ENCODE measurements at regions not wholly inside any gene's neighbourhood (a gene's known extent, or its start where the extent isn't known, plus 50 kb on each side); places are given as distances from the start of the nearest gene placed in this dataset.

- H3K4me1 ChIP-seq (ENCODE audit: insufficient read depth, low read length, poor library complexity, severe bottlenecking): no peaks in the 10 kb centered on the region
- H3K27me3 ChIP-seq (replicated peaks; ENCODE audit: insufficient read depth, low read depth, low read length, poor library complexity): no peaks in the 10 kb centered on the region
- H3K36me3 ChIP-seq (ENCODE audit: insufficient read depth, low read length, poor library complexity, severe bottlenecking): no peaks in the 10 kb centered on the region
- intact Hi-C loops (cut with micrococcal nuclease; ENCODE audit: unreplicated experiment): no loop called here
- BruUV-seq (replicated peaks): no TSS peak
- TF ChIP-seq CTCF (conservative IDR thresholded peaks at IDR 0.05; ENCODE audit: low read depth, low read length) (no peak), EZH2 (IDR thresholded peaks at IDR 0.05; ENCODE audit: borderline replicate concordance, low read depth, low read length, poor library complexity, severe bottlenecking) (no peak)
- CTCF ChIA-PET: interaction anchor here (0.7 kb wide), 1 partner anchor 350 kb away, joined by 3 read pairs; no protein-coding TSS in a partner anchor
- H3K27ac ChIP-seq (ENCODE audit: low read depth, low read length, poor library complexity, severe bottlenecking): no peak overlapping the region
- DNase-seq (ENCODE audit: low spot score): no peak
- no peaks in the 10 kb centered on the region for H3K9me3 ChIP-seq (ENCODE audit: low read depth, low read length, poor library complexity, severe bottlenecking)
- no peak overlapping the region for H3K4me3 ChIP-seq (ENCODE audit: low read depth, low read length, poor library complexity, severe bottlenecking)
- POLR2A ChIA-PET (ENCODE audit: low non-redundant PET): no interaction called here
Observed at GRCh38 chr12:15037091-15037687, 64.3 kb downstream of the PDE6H start.

- H3K27ac ChIP-seq (ENCODE audit: low read depth, low read length, poor library complexity, severe bottlenecking): no peak overlapping the region
- DNase-seq (ENCODE audit: low spot score): no peak
- H3K4me3 ChIP-seq (ENCODE audit: low read depth, low read length, poor library complexity, severe bottlenecking): no peak overlapping the region
- no peaks in the 10 kb centered on the region for H3K9me3 ChIP-seq (ENCODE audit: low read depth, low read length, poor library complexity, severe bottlenecking)
- CTCF ChIA-PET: no interaction called here
- intact Hi-C loops (cut with micrococcal nuclease; ENCODE audit: unreplicated experiment): no loop called here
- TF ChIP-seq EZH2 (IDR thresholded peaks at IDR 0.05; ENCODE audit: borderline replicate concordance, low read depth, low read length, poor library complexity, severe bottlenecking): no peak
- TF ChIP-seq CTCF (conservative IDR thresholded peaks at IDR 0.05; ENCODE audit: low read depth, low read length): no peak
- H3K27me3 ChIP-seq (replicated peaks; ENCODE audit: insufficient read depth, low read depth, low read length, poor library complexity): no peaks in the 10 kb centered on the region
- POLR2A ChIA-PET (ENCODE audit: low non-redundant PET): no interaction called here
- no TSS peak for BruUV-seq (replicated peaks)
- no peaks in the 10 kb centered on the region for H3K36me3 ChIP-seq (ENCODE audit: insufficient read depth, low read length, poor library complexity, severe bottlenecking)
- H3K4me1 ChIP-seq (ENCODE audit: insufficient read depth, low read length, poor library complexity, severe bottlenecking): no peaks in the 10 kb centered on the region
Observed at GRCh38 chr12:15038137-15038536, 65.3 kb downstream of the PDE6H start.

- H3K27ac ChIP-seq (ENCODE audit: low read depth, low read length, poor library complexity, severe bottlenecking): no peak overlapping the region
- POLR2A ChIA-PET (ENCODE audit: low non-redundant PET): no interaction called here
- H3K4me1 ChIP-seq (ENCODE audit: insufficient read depth, low read length, poor library complexity, severe bottlenecking): no peaks in the 10 kb centered on the region
- no TSS peak for BruUV-seq (replicated peaks)
- no peaks in the 10 kb centered on the region for H3K36me3 ChIP-seq (ENCODE audit: insufficient read depth, low read length, poor library complexity, severe bottlenecking)
- peaks cover 3% of the 10 kb centered on the region for H3K27me3 ChIP-seq (replicated peaks; ENCODE audit: insufficient read depth, low read depth, low read length, poor library complexity)
- H3K9me3 ChIP-seq (ENCODE audit: low read depth, low read length, poor library complexity, severe bottlenecking): no peaks in the 10 kb centered on the region
- intact Hi-C loops (cut with micrococcal nuclease; ENCODE audit: unreplicated experiment): no loop called here
- H3K4me3 ChIP-seq (ENCODE audit: low read depth, low read length, poor library complexity, severe bottlenecking): no peak overlapping the region
- DNase-seq (ENCODE audit: low spot score): no peak
- CTCF ChIA-PET: no interaction called here
- TF ChIP-seq CTCF (conservative IDR thresholded peaks at IDR 0.05; ENCODE audit: low read depth, low read length) (no peak), EZH2 (IDR thresholded peaks at IDR 0.05; ENCODE audit: borderline replicate concordance, low read depth, low read length, poor library complexity, severe bottlenecking) (no peak)
Observed at GRCh38 chr12:15044471-15044870, 71.6 kb downstream of the PDE6H start.
